Liver (tissue), 8 donors: ENCODE measurements at regions not wholly inside any gene's neighbourhood (a gene's known extent, or its start where the extent isn't known, plus 50 kb on each side); places are given as distances from the start of the nearest gene placed in this dataset.

Experiments used
- DNase-seq: peaks from one replicate; pipeline ENCODE4 v3.0.0-alpha.2; 2017; ENCODE audit warnings: low spot score
- H3K27ac ChIP-seq, 2 donors: one replicate each; pipeline ENCODE4 v1.7.0; 2013; ENCODE audit warnings: inconsistent platforms in 2 of 2, low read length in 2 of 2, control low read depth in 1 of 2, low read depth in 1 of 2, mild to moderate bottlenecking in 1 of 2
- H3K27me3 ChIP-seq, 4 donors: one replicate each; pipeline versions ENCODE4 v1.6.1 to v1.7.0; 2013; ENCODE audit warnings: low read length in 3 of 4, inconsistent platforms in 1 of 4, mild to moderate bottlenecking in 1 of 4, moderate library complexity in 1 of 4; ENCODE audit not compliant: control insufficient read depth in 4 of 4, insufficient read depth in 4 of 4
- H3K36me3 ChIP-seq, 4 donors: one replicate each; pipeline versions ENCODE4 v1.6.1 to v1.7.0; 2013; ENCODE audit warnings: low read length in 3 of 4, mild to moderate bottlenecking in 3 of 4, low read depth in 1 of 4, moderate library complexity in 1 of 4; ENCODE audit not compliant: control insufficient read depth in 4 of 4, insufficient read depth in 3 of 4
- H3K4me1 ChIP-seq, 4 donors: one replicate each; pipeline versions ENCODE4 v1.6.1 to v1.7.0; 2013; ENCODE audit warnings: low read length in 3 of 4, mild to moderate bottlenecking in 3 of 4, moderate library complexity in 1 of 4; ENCODE audit not compliant: control insufficient read depth in 4 of 4, insufficient read depth in 4 of 4
- H3K4me3 ChIP-seq, 3 donors: one replicate each; pipeline versions ENCODE4 v1.6.1 to v1.7.0; 2013; ENCODE audit warnings: low read length in 3 of 3, control low read depth in 1 of 3, low read depth in 1 of 3, mild to moderate bottlenecking in 1 of 3
- H3K9ac ChIP-seq, 2 donors: one replicate each; pipeline ENCODE4 v1.7.0; 2013; ENCODE audit warnings: low read length in 2 of 2, mild to moderate bottlenecking in 2 of 2, moderate library complexity in 2 of 2, control low read depth in 1 of 2, low read depth in 1 of 2
- H3K9me3 ChIP-seq, 4 donors: one replicate each; pipeline versions ENCODE4 v1.6.1 to v1.7.0; 2013; ENCODE audit warnings: low read length in 3 of 4; ENCODE audit not compliant: control insufficient read depth in 4 of 4
- CTCF ChIP-seq: fragments of 150-350 bp; IDR thresholded peaks from 2 replicates; pipeline ENCODE4 v1.5.1; 2017; ENCODE audit warnings: improper control_type of control experiment, low read depth, low read length; ENCODE audit not compliant: missing input control
- EGR1 ChIP-seq, 2 donors: IDR thresholded peaks; 2 replicates each; pipeline ENCODE4 v1.6.1; 2016 to 2018; ENCODE audit warnings: antibody characterized with exemption in 2 of 2, low read depth in 2 of 2
- FOXA1 ChIP-seq: IDR thresholded peaks from 2 replicates; pipeline ENCODE4 v1.6.1; 2016; ENCODE audit warnings: antibody characterized with exemption
- GABPA ChIP-seq, 2 donors: IDR thresholded peaks in 1 of 2; conservative IDR thresholded peaks in 1 of 2; 2 replicates each; pipeline ENCODE4 v1.6.1; 2016; ENCODE audit warnings: antibody characterized with exemption in 2 of 2, mild to moderate bottlenecking in 1 of 2, moderate library complexity in 1 of 2
- HNF4A ChIP-seq, 2 donors: conservative IDR thresholded peaks; 2 replicates each; pipeline ENCODE4 v1.6.1; 2016; ENCODE audit warnings: antibody characterized with exemption in 2 of 2, mild to moderate bottlenecking in 2 of 2
- JUND ChIP-seq, 2 donors: IDR thresholded peaks; 2 replicates each; pipeline ENCODE4 v1.6.1; 2016; ENCODE audit warnings: antibody characterized with exemption in 2 of 2
- MAX ChIP-seq: IDR thresholded peaks from 2 replicates; pipeline ENCODE4 v1.6.1; 2016; ENCODE audit warnings: antibody characterized with exemption
- NR2F2 ChIP-seq: IDR thresholded peaks from 2 replicates; pipeline ENCODE4 v1.6.1; 2016; ENCODE audit warnings: antibody characterized with exemption
- REST ChIP-seq: IDR thresholded peaks from 2 replicates; pipeline ENCODE4 v1.6.1; 2016; ENCODE audit warnings: antibody characterized with exemption, mild to moderate bottlenecking
- TAF1 ChIP-seq: conservative IDR thresholded peaks from 2 replicates; pipeline ENCODE4 v1.6.1; 2016; ENCODE audit warnings: antibody characterized with exemption, mild to moderate bottlenecking
- YY1 ChIP-seq: IDR thresholded peaks from 2 replicates; pipeline ENCODE4 v1.6.1; 2016; ENCODE audit warnings: antibody characterized with exemption, mild to moderate bottlenecking
- ZBTB33 ChIP-seq: IDR thresholded peaks from 2 replicates; pipeline ENCODE4 v1.6.1; 2016; ENCODE audit warnings: antibody characterized with exemption
- WGBS: extraction: QIAGEN DNeasy Blood & Tissue Kit; methylation state at CpG from one replicate; pipeline ENCODE4 v1.1.7; 2013; 5-methylcytosine and 5-hydroxymethylcytosine counted together
- donor health status: healthy.
- donor health status: healthy.
- donor health status: healthy.
- donor health status: healthy.
- donor health status: healthy.

- Histone ChIP-seq H3K4me1 (no peaks in the 10 kb centered on the region), H3K9me3 (no peaks in the 10 kb centered on the region), H3K9ac (no peak overlapping the region), H3K27me3 (peaks cover 0 to 5% (median 1%) of the 10 kb centered on the region in 4 donors), H3K4me3 (no peak overlapping the region), H3K36me3 (no peaks in the 10 kb centered on the region), H3K27ac (no peak overlapping the region)
- WGBS, result 33% methylated on average over 2 of the region's 2 CpGs
- TF ChIP-seq GABPA (IDR thresholded peaks at IDR 0.05 in 1 of 2, conservative IDR thresholded peaks at IDR 0.05 in 1 of 2), result no peak
- no peak for TF ChIP-seq CTCF
- TF ChIP-seq FOXA1, result no peak
- TF ChIP-seq HNF4A (conservative IDR thresholded peaks at IDR 0.05), result no peak
- no peak for TF ChIP-seq YY1
- TF ChIP-seq EGR1 (IDR thresholded peaks at IDR 0.05; ENCODE audit: low read depth in 2 of 2), result no peak
- no peak for TF ChIP-seq MAX
- DNase-seq, result no peak
Observed at GRCh38 chr1:192442736-192443135, 125.9 kb downstream of the RGS21 start.

GRCh38 chr1:192443616-192444015 lies 126.8 kb downstream of the RGS21 start:
- no peaks in the 10 kb centered on the region for H3K4me1 ChIP-seq
- TF ChIP-seq JUND (IDR thresholded peaks at IDR 0.05) (no peak), REST (no peak), TAF1 (no peak), ZBTB33 (no peak), NR2F2 (no peak)
- peaks cover 0 to 4% (median 1%) of the 10 kb centered on the region in 4 donors for H3K27me3 ChIP-seq
- H3K9me3 ChIP-seq, result no peaks in the 10 kb centered on the region
- H3K36me3 ChIP-seq, result no peaks in the 10 kb centered on the region
- no peak overlapping the region for H3K27ac ChIP-seq
- no peak overlapping the region for H3K9ac ChIP-seq
- no peak overlapping the region for H3K4me3 ChIP-seq
- no peak for DNase-seq
